CD4-positive, alpha-beta T cell treated with Interferon alpha-2 for 1 hour (primary cell): ENCODE measurements at regions not wholly inside any gene's neighbourhood (a gene's known extent, or its start where the extent isn't known, plus 50 kb on each side); places are given as distances from the start of the nearest gene placed in this dataset.
"Not testable (repeated sequence)": the region's sequence is repeated elsewhere in the genome, so short reads cannot be mapped to it uniquely, and the experiment has no call there.

ENCODE experiments used
- DNase-seq, 2 donors: peaks; one replicate each; pipeline ENCODE4 v3.0.0-alpha.2; 2020 to 2022

DNA sequence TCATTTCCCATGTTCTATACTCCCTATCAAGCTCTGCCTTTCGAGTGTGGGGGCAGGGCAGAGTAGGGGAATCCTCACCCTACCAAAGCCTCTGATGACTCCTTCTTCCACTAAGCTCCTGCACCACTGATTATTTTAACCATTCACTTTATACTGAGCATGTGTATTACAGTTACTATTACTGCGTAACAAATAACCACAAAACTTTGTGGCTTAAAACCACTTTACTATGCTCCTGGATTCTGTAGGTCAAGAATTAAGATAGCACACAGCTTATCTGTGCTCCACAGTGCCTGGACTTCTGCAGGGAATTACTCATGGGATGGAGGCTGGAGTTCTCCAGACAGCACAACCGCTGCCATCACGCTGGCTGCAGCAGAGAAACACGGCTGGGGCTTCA is 117.4 kb upstream of the DNAJC10 start:
- no peak for DNase-seq

GRCh38 chr2:182605166-182605565 is 110.9 kb upstream of the DNAJC10 start:
- no peak for DNase-seq

- DNase-seq: no peak
Measured at GRCh38 chr2:182606728-182607681, 109.1 kb upstream of the DNAJC10 start.

DNA sequence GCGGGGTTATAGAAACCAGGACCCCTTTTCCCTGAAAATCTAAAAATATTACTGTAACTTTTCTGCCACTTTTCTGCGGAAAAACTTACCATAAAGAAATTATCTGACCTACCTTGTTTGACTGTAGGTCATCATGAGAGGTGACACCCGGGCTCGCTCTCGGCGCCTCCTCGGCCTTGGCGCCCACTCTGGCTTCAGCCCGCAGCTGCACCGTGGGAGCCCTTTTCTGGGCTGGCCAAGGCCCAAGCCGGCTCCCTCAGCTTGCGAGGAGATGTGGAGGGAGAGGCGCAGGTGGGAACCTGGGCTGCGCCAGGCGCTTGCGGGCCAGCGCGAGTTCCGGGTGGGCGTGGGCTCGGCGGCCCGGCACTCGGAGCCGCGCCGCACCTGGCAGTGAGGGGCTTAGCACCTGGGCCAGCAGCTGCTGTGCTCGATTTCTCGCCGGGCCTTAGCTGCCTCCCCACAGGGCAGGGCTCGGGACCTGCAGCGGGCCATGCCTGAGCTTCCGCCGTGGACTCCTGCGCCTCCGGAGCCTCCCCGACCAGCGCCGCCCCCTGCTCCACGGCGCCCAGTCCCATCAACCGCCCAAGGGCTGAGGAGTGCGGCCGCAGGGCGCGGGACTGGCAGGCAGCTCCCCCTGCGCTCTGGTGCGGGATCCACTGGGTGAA is 107.7 kb upstream of the DNAJC10 start:
- DNase-seq: no peak

- DNase-seq: not testable (repeated sequence)
Measured at GRCh38 chr2:182609005-182609404, 107.1 kb upstream of the DNAJC10 start.

GRCh38 chr2:182610231-182610630 is 105.8 kb upstream of the DNAJC10 start:
- DNase-seq: no peak

GRCh38 chr2:182611009-182611408 is 105.0 kb upstream of the DNAJC10 start:
- no peak for DNase-seq

DNA sequence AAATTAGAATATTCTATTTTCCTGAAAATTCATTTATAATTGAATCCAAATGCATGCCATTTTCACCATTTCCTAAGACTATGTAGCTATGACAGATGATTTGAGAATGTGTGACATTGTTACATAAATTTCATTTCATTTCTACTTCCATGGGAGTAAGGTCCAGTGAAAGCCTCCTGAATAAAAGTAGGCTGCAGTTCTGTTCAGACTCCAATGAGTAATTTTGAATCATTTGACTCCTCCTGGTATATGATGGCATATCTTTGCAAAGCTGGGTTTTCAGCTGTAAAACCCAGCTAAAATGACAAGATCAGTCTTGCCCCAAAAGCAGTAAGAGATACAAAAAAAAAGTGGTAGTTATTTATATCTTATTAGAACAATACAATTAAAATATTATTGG is 101.0 kb upstream of the DNAJC10 start:
- no peak for DNase-seq

DNA sequence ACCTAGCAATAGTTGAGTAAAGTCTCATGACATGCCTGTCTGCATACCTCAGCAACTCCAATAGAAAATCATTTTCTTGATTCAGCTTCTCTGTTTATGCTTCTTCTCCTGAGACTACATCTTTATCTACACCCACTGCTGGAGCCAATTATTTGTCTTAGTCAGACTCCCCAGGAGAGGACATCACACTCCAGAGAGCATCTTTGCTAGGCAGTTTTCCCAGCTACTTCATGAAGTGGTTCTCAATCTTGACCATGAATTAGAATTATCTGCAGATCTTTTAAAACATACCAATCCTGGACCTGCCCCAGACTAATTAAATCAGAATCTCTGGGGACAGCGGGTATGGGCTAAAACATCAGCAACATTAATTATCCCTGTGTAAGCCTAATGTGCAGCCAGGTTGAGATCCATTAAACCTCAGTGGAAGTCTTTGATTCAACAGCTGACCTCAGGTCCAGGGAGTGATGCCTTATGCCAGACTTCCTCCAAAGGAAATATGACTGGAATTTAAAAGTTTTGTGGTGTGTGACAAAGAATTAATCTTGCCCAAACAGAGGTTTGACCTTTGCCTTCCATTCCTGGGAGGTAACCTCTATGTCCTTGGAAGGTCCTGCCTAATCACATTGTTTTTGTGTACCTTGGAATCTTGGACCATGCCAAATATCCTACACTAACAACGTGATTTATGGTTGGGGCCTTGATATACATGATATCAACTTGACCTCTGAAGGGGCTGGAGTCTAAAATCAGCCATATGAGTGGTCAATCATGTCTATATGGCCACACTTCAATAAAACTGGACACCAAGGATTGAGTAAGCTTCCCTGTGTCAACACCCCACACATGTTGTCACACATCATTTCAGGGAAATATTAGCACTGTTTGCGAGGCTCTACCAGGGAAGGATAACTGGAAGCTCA is 99.3 kb upstream of the DNAJC10 start:
- DNase-seq: no peak

DNA sequence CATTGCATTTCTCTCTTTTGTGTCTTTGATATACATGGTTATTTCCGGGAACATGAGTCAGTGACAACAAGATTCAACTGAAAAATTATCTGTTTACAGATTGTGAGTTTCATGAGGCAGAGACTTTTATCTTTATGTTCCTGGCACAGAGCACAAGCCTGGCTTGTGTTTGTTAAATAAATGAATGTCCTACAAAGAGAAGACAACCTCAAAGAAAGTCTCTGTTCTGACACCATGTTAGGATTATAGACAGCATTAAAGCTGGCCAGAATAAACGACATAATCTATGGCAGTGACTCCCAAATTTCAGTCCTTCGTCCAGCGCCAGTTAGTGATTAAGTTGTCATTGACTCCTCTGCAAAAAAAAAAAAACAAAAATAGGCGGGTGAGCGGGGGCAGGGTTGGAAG is 97.4 kb upstream of the DNAJC10 start:
- no peak for DNase-seq

DNA sequence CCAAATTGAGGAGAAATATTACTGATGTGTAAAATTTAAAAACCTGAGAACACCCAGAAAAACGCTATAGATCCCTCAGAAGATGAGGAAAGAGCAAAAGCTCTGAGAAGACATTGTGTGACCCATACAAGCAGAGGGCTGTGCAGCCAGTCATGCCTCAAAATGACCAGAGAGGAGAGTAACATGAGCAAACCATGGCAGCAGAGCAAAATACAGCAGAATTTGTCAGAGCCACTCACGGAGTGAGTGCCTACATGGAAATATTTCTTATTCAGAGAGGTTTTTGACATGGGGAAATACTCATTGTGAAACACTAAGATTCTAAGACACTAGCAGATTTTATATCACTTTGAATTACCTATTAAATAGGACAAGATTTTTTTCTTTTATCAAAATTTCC is 96.8 kb upstream of the DNAJC10 start:
- no peak for DNase-seq

- no peak for DNase-seq
Measured at GRCh38 chr2:182621191-182621590, 94.9 kb upstream of the DNAJC10 start.

DNA sequence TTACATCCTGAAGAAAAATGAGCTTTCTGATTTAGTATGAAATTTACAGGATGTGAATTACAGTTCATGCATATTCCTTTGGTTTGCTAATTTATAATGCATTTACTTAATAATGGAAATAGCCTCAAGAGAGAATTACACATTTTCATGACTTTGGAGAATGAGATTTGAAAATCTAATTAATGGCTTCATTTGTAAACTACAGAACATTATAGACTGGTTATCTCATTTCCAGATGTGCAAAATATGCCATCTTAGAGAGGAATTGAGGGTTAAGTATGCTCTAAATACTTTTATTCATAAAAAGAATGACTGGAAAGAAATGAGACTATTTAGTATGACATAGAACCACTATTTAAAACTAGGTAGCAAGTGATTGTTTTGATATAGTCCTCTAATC is 94.2 kb upstream of the DNAJC10 start:
- no peak for DNase-seq

- DNase-seq: no peak
Measured at GRCh38 chr2:182622231-182622630, 93.8 kb upstream of the DNAJC10 start.

DNA sequence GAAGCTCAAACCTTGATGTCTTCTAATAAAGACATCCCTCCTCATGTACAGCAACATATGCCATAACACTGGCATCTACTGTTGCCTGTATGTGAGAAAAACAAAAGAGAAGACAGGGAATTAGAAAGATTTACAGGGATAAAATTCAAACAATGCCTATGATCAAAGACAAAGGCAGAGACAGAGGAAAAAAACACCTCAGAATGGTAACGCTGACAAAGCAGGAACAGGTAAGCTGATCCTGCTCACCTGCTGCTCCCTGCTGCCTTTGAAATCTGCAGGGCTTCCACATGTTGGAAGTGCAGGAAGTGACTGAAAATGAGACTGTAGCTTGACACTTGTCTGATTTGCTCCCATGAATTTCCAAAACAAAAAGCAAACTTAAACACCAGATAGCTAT is 90.2 kb upstream of the DNAJC10 start:
- no peak for DNase-seq

DNA sequence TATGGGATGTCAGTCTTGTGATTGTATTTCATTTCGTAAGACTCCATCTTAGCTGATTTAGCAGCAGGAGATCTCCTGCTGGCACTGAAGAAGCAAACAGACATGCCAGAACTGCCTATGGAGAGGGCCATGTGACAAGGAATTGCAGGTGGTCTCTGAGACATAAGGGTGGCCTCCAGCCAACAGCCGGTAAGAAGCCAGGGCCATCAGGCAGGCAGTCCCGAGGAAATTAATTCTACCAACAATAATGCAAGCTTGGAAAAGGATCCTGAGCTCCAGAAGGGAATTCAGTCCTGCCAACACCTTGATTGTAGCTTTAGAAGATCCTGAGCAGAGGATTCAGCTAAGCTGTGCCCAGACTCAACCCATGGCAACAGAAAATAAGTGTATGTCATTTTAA is 87.1 kb upstream of the DNAJC10 start:
- no peak for DNase-seq

- no peak for DNase-seq
Measured at GRCh38 chr2:182630207-182630606, 85.8 kb upstream of the DNAJC10 start.

- DNase-seq: no peak
Measured at GRCh38 chr2:182631299-182631698, 84.8 kb upstream of the DNAJC10 start.

DNA sequence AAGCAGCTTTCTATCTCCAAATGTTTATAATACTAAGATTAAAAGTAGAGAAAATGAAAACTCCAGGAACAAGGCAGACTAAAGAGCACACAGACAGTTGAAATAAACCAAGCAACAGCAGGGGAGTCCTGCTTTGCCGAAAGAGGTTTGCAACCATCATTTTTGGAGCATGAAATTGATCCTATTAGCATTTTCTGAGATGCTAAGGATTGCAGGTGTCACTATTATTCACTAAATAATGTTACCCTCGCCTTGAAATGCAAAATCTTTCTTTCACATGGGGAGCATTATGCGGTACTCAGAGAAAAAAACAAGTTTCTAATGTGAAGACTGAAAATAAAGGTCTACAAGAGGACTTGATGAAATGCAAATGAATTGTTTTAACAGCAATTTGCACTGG is 81.7 kb upstream of the DNAJC10 start:
- no peak for DNase-seq

GRCh38 chr2:182636699-182637098 is 79.4 kb upstream of the DNAJC10 start:
- DNase-seq: no peak

- no peak for DNase-seq
Measured at GRCh38 chr2:182638667-182639066, 77.4 kb upstream of the DNAJC10 start.

DNA sequence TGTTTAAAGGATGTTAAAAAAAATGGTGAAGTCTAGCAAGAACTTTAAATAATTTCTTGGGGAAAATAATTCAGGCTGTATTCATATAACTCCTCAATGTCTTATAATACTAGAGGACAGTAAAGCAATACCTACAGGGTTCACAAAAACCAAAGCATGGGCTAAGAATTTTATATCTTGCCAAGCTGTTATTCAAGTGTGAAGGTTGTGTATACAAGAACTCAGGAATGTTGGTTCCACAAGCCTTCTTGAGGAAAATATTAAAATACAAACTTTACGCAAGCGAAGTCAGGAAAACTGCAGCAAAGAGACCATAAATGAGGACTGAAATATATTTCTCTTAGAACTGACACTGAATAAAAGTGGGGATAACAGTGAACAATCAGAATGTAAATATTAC is 76.1 kb upstream of the DNAJC10 start:
- no peak for DNase-seq

- peak; percentile 30 to 31 for DNase-seq
Measured at GRCh38 chr2:182642328-182642727, 73.7 kb upstream of the DNAJC10 start.
